ENCODE measurements at regions not wholly inside any gene's neighbourhood (a gene's known extent, or its start where the extent isn't known, plus 50 kb on each side); places are given as distances from the start of the nearest gene placed in this dataset.
"Not testable (repeated sequence)": the region's sequence is repeated elsewhere in the genome, so short reads cannot be mapped to it uniquely, and the experiment has no call there.

DNA sequence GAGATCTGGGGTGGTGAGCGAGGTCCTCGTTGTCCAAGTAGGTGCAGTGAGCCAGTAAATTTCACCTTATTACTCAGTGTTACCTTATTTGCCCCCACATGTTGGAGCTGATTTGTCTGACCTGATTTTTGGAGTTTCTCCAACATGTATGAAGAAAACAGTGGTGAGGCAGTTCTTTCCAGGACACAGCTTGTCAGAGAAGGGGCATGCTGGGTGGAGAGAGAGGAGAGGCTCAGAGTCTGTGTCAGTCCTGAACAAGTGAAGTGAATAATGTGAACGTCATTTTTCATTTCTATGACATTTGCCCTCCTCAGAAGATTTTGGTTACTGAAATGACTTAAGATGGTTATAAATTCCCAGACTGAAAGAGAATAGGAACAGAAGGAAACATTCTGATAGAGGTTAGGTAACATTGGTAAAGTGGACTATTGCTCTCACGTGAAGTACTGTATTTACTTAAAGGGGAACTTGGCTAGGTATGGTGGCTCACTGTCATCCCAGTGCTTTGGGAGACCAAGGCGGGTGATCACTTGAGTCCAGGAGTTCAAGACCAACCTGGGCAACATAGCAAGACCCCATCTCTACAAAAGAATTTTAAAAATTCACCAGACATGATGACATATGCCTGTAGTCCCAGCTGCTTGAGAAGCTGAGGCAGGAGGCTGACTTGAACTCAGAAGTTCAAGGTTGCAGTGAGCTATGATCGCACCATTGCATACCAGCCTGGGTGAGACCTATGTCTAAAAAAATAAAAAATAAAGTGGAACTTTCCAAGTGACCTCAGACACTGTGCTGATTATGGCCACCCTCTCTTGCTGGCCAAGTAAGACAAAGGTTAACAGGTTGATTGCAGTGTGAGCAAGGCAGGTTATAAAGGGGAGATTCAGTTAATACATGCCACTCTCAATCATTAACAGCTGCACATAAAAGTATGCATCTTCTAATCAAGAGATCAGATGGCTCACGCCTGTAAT lies 184.3 kb downstream of the EDN1 start:
- in situ Hi-C loops (cut with HindIII; ENCODE audit: low sequenced_read_pairs) = no loop called here

DNA sequence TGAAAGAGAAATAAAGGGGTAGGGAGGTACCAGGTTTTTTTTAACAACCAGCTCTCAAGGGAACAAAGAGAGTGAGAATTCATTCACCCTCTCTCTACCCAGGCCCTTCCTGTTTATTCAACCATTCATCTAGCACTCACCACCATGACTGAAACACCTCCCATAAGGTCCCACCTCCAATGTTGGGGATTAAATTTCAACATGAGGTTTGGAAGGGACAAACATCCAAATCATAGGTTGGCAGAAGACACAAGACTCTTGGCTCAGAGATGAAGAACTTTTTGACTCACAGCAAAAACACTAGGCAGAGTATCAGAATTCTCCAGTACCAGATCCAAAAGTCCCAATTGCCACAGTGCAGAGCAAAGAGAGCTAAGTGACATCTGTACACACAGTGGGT lies 186.3 kb downstream of the EDN1 start:
- in situ Hi-C loops (cut with HindIII; ENCODE audit: low sequenced_read_pairs) = no loop called here

DNA sequence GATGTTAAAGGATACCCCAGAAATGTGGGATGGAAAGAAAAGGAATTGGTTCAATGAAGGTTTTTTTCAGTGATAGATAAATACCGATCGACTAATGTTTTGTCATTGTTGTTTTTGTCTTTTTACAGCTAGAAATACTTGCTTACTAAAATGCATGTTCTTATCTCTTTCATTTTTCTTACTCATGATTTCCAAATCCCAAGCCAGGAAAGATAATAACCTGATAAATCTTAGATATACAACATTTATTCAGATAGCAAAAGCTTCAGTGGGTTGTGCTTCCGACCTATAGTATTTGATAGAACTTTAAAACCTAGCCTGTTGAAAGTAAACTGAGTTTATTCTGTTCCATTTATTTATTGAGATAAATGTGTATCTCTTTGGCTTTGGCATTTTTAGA lies 187.5 kb downstream of the EDN1 start:
- in situ Hi-C loops (cut with HindIII; ENCODE audit: low sequenced_read_pairs) = no loop called here

DNA sequence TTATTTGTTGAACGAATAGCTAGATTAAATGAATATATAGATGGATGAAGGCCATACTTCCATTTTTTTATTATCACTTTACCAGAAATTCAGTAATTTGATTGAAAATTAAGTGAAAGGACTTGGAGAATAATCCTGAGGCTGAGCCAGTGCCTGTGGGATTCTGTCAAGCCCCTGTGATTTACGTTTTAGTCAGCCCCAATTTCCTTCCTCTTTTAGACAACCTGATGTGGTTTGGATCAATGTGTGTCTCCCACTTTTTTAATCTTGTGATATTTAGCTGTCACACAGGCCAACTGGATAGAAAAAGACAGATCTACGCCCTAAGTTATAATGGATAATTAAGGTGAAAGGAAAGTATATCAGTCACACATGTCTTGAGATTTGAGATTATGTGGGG lies 188.8 kb downstream of the EDN1 start:
- in situ Hi-C loops (cut with HindIII; ENCODE audit: low sequenced_read_pairs) = no loop called here

DNA sequence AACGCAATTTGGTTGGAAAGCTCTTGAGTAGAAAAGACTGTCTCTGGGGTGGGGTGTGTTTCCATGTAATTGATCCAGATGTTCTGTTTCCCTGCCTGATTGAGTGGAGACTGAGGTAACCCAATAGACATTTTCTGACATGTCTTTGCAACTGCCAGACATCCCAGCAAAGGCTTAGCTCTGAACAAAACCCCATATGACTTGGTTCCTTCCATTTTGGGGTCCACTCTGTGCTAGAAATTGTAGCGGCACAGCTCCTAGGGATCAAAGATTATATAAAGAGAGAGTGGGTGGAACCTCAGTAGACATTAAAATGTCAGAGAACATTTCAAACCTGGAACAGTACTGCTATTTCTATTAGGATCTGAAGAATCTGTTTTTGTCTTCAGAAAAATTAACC lies 189.3 kb downstream of the EDN1 start:
- in situ Hi-C loops (cut with HindIII; ENCODE audit: low sequenced_read_pairs) = no loop called here

DNA sequence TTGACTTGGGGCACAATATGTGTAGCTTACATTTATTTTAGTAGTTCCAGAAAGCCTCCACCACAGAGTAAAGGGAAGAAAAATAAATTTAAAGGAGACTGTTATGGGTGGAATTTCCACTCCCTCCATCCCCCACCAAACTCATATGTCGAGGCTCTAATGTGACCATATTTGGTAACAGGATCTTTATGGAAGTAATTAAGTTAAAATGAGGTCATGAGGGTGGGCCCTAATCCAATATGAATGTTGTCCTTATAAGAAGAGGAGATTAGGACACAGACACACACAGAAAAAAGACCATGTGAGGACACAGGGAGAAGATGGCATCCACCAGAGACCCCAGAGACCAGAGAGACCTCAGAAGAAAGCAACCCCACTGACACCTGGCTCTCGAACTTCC lies 189.7 kb downstream of the EDN1 start:
- in situ Hi-C loops (cut with HindIII; ENCODE audit: low sequenced_read_pairs) = no loop called here

DNA sequence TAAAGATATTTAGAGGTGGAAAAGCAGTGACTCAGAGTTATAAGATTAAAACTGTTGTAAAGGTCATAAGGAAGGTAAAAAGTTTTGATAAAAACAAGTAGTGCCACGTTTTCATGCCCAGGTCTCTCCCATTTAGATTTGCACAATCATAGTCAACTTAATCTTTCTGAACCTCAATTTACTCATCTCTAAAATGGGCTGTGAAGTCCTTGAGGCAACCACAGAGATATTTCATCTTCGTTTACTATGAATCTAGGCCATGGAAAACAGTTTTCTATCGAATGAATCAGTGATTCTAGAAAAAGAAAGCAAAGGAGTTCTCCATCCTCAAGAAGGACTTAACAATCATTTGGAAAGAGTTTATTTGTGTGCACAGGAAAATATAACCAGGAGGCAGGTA lies 190.2 kb downstream of the EDN1 start:
- in situ Hi-C loops (cut with HindIII; ENCODE audit: low sequenced_read_pairs) = no loop called here

DNA sequence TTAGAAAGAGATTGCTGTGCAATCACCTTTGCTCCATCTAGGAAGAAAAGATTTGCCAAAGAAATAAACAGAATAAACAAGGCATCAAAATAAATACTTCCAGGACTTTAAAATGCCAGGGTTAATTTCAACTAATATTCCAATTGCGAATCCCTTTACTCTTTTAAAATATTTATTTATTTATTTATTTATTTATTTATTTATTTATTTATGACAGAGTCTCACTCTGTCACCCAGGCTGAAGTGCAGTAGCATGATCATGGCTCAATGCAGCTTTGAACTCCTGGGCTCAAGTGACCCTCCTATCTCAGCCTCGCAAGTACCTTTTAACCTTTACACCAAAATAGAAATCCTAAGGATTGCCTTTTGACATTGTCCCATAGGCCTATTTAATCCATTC lies 191.1 kb downstream of the EDN1 start:
- in situ Hi-C loops (cut with HindIII; ENCODE audit: low sequenced_read_pairs) = no loop called here

DNA sequence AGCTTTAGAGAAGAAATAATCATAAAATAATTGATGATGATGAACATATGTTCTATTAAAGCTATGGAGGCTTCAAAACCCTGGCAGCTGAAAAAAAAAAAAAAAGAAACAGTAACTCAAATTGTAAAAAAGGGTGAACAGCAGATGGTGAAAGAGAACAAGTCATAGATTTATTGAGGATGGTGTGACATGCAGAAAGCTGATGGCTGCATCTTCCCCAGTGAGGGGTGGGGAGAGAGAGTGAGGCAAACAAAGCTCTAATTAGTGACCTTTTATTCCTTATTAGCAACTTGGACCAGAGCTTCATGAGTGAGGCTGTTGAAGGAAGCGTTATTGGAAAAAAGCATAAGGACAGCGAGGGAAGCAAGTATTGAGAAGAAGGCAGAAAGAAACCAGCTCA lies 191.7 kb downstream of the EDN1 start:
- in situ Hi-C loops (cut with HindIII; ENCODE audit: low sequenced_read_pairs) = no loop called here

DNA sequence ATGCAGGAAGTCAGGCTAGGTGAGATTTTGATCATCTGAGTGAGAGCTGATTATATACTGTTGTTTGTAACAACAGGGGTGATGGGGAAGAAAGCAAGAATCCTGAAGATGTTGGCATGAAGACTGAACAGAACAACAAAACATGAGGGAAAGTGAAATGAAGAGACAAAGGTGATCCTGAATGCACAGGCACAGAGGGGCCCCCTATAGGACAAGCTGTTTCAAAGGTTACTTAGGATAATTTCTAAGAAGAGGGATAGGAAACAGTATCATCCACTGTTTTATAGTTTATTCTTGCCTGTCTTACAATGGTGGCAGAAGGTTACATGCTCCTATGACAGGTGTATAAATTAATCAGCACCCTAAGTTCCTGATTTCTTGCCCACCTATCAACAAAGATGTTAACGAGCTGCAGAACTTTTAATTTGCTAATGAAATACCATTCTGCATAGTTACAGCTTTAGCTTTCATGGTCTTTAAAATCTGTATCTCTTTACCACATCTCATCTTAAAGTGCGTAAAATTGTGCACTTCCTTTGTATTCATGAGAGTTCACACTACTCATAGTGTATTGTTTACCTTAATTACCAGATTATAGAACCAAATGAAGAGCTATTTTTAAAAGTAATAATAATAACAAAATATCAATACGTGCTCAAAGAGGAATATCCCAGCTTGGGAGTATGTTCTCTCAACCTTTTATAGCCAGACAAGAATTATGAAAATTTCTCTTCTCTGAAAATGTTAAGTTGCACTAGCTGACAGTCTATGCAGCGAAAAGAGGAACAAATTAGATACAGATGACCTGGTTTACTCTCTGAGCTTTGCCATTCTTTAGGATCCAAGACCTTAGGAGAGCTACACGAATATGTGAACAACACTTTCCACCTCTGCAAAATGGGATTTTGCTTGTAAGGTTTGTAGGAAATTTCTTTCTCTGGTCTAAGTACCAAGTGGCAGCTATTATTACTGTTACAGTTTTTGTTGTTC lies 192.5 kb downstream of the EDN1 start:
- in situ Hi-C loops (cut with HindIII; ENCODE audit: low sequenced_read_pairs) = no loop called here

DNA sequence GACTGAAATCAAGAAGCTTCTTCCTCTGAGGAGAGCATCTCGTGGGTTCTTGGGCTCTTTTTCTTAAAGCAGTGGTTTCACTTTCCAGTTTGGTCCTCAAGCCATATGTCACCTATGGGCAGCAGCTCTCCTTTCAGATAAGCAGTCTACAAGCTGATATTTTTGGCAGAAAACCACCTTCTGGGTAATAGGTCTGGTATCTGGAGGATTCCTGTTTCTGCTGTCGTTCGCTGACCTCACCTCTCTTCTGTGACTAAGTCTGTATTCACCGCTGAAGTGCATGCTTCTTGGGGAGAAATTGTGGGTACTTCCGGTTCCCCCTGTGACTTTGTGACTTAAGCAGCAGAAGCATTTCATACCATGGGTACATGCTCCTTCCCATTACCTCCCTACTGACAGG lies 193.6 kb downstream of the EDN1 start:
- in situ Hi-C loops (cut with HindIII; ENCODE audit: low sequenced_read_pairs) = no loop called here

DNA sequence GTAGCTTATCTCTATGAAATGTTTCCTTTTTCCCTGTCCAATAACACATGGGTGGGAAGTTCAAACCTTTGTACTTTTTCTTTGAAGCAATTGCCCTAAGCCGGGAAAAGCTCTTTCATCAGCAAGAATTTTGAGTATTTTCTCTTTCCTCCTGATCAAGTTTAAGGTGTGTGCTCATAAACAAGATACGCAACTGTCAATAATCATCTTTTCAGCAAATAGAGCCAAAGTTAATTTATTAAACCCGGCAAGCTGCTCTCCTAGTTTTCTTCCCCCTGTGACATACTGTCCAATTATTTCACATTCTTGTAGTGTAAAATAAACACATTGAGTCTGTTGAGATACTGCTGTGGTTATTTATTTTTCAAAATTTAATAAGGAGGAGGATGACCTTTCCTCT lies 194.4 kb downstream of the EDN1 start:
- in situ Hi-C loops (cut with HindIII; ENCODE audit: low sequenced_read_pairs) = no loop called here

DNA sequence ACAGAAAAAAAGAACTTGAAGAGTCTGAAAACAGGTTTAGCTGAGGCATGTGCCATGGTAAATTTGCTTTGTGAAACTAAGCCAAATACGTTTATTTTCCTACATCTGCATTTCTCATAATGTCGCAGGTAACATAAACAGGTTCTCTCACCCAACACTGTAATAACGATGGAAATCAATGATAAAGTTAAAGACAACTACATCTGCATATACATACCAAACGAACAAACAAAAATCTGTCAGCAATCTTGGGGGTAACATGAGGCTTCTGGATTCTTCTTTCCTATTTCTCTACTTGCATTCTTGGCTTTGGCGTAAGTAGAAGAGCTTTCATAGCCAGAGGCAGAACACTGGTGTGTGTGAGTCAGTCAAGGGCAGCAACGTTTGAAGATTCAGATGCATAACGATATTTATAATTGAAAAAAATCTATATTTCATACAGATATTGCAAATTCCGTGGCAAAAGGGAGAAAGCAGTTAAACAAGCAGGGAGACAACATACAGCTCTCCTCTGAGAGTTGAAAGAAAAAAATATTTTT lies 195.1 kb downstream of the EDN1 start:
- in situ Hi-C loops (cut with HindIII; ENCODE audit: low sequenced_read_pairs) = no loop called here

DNA sequence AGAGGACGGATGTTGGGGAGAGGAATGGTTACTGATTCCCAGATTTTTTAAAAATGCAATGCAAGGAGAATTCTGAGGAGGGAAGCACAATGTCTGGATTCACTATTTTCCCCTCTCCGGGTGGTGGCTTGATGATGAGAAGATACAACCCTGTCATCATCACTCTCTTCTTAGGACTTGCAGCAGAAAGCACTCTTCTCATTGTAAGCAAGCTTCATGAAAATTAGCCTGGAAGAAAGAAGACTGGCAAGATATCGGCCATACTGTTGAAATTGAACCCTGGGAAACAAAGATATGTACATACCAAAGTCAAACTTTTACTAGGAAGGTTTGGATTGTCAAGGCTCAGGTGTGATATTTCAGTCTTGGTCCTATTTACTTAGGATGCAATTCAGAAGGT lies 195.7 kb downstream of the EDN1 start:
- in situ Hi-C loops (cut with HindIII; ENCODE audit: low sequenced_read_pairs) = no loop called here

DNA sequence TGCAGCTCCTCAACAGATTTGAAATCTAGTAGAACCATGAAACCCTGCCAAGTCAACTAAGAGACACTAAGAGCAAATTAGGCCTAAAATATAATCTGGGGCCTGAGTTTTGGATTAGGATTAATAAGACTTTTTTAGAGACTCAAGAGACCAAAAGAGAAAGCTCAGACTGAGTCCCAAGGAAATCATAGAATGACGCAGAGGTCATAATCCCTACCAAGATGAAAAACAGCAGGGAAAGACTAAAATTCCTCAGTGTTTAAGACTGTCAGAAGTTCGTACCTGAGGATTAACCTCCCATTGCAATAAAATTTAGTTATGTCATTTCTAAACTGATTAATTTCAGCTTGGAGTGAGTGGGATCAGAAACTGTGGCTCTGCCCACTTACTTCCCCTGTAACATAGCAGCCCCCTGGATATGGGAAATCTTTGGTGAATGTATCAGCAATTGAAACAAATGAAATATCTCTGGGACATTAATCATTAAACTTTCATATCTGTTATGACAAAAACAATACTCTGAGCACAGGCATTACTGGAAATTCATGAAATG lies 200.3 kb downstream of the EDN1 start:
- in situ Hi-C loops (cut with HindIII; ENCODE audit: low sequenced_read_pairs) = no loop called here

DNA sequence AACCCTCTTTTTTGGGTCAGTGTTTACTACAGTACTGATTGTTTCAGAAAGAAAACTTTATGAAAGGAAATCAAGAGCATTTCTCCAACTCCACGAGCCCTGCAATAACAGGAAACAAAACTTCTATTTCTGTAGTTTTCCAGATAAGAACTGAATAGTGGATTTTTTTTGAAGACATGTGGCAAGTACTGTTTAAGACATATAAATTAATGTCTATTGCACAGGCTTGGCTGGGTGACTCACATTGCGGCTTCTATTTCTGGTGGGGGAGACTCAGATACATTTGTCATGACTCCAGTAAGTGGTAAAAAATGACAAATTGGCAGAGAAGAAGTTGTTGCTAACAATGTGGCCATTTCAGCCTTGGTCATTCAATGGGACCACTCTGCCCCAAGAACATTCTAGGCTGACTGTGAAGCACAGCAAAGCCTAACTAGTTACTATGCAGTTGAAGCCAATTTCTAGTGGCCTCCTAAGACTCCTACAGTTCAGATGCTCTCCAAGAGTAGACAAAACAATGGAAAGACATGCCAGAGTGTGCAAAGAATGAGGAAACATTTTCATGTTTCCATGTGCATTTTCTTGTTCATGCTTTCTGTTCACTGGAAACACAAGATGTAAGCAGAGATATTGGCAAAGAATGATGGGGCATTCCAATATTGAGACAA lies 200.9 kb downstream of the EDN1 start:
- in situ Hi-C loops (cut with HindIII; ENCODE audit: low sequenced_read_pairs) = no loop called here

DNA sequence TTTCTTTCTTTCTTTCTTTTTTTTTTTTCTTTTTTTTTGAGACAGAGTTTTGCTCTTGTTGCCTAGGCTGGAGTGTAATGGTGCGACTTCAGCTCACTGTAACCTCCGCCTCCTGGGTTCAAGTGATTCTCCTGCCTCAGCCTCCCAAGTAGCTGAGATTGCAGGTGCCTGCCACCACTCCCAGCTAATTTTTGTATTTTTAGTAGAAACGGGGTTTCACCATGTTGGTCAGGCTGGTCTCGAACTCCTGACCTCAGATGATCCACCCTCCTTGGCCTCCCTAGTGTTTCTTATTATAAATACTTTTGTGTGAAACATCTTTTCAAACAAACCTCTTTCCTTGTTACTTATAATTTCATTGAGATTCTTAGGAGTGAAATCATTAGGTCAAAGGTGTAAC lies 202.8 kb downstream of the EDN1 start:
- in situ Hi-C loops (cut with HindIII; ENCODE audit: low sequenced_read_pairs) = not testable (repeated sequence)

DNA sequence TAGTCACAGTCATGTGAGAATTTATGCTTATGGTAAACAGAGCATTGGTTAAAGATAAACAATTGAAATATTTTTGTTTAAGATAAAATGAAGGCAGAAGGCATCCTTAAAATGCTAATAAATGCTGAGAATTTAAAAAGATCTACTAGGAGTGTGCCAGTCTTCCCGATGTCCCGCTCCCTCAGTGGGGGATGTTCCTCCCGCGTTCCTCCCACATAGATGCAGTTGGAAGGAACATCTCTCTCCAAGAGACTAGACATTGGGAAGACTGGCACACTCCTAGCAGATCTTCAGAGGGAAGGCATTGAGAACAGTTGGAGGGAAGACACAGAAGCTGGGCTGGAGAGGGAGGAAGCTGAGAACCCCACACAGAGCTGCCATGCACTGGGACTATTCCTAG lies 203.3 kb downstream of the EDN1 start:
- in situ Hi-C loops (cut with HindIII; ENCODE audit: low sequenced_read_pairs) = no loop called here

DNA sequence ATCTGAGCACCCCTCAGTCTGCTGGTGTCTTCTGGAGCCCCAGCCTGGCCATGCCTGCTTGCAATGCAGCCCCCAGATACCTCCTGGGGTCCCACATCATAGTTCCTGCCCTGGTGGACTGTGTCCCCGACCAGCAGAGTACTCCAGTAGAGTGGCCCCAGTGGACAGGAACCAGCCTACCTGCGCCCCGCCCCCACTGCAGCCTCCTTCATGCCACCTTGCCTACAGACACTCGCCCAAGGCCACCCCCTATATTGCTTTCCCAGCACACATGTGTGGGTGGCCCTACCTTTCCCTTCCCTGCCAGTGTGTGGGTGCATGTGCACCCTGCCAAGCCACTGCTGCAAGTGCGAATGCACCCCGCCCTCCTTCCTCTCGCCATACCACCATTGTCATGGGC lies 204.0 kb downstream of the EDN1 start:
- in situ Hi-C loops (cut with HindIII; ENCODE audit: low sequenced_read_pairs) = no loop called here

DNA sequence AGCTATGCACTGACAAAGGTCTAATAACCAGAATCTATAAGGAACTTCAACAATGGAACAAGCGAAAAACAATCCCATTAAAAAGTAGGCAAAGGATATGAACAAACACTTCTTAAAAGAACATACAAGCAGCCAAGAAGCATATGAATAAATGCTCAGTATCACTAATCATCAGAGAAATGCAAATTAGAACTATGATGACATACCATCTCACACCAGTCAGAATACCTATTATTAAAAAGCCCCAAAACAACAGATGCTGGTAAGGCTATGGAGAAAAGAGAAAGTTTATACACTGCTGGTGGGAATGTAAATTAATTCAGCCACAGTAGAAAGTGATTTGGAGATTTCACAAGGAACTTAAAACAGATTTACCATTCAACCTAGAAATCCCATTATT lies 211.8 kb downstream of the EDN1 start:
- in situ Hi-C loops (cut with HindIII; ENCODE audit: low sequenced_read_pairs) = no loop called here

All from DLD1 (cell line).